ENCODE measurements at regions not wholly inside any gene's neighbourhood (a gene's known extent, or its start where the extent isn't known, plus 50 kb on each side); places are given as distances from the start of the nearest gene placed in this dataset.

DNA sequence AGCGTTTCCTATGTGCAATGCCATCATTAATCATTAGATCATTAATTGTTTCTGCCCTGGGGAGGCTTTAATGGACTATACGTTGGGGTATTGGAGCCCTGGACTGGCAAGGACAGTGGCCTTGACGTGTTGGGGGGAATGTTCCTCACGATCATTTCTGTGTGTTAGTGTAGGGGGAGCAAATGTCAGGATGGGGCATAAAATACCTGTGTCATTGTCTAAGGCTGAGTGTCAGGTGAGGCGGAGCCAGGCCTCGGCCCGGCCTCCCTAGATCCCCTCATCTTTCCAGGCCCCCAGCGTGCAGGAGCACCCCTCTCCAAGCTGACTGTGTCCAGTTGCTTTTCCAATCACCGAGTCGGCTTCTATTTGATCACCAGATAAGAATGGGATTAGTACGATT, 346.4 kb upstream of the SHH start:
- no peak for TF ChIP-seq POLR2AphosphoS5 (IDR thresholded peaks at IDR 0.05)
- no peak for TF ChIP-seq POLR2A (IDR thresholded peaks at IDR 0.05)
- TF ChIP-seq, protein P1, sequence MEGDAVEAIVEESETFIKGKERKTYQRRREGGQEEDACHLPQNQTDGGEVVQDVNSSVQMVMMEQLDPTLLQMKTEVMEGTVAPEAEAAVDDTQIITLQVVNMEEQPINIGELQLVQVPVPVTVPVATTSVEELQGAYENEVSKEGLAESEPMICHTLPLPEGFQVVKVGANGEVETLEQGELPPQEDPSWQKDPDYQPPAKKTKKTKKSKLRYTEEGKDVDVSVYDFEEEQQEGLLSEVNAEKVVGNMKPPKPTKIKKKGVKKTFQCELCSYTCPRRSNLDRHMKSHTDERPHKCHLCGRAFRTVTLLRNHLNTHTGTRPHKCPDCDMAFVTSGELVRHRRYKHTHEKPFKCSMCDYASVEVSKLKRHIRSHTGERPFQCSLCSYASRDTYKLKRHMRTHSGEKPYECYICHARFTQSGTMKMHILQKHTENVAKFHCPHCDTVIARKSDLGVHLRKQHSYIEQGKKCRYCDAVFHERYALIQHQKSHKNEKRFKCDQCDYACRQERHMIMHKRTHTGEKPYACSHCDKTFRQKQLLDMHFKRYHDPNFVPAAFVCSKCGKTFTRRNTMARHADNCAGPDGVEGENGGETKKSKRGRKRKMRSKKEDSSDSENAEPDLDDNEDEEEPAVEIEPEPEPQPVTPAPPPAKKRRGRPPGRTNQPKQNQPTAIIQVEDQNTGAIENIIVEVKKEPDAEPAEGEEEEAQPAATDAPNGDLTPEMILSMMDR (IDR thresholded peaks at IDR 0.05): no peak
- no peak for TF ChIP-seq EP300 (IDR thresholded peaks at IDR 0.05)

Measured in suprapubic skin (tissue), 4 donors.